ENCODE measurements at regions not wholly inside any gene's neighbourhood (a gene's known extent, or its start where the extent isn't known, plus 50 kb on each side); places are given as distances from the start of the nearest gene placed in this dataset.

GRCh38 chr5:2829239-2829638 lies 77.8 kb upstream of the IRX2 start:
- no peaks in the 10 kb centered on the region for H3K79me2 ChIP-seq (ENCODE audit: control insufficient read depth, insufficient read depth, low read length)
- CTCF ChIA-PET: no interaction called here
- no peak for DNase-seq
- H3K27me3 ChIP-seq (replicated peaks in 1 of 4; ENCODE audit: control extremely low read depth in 1 of 4, control insufficient read depth in 3 of 4, insufficient read depth in 4 of 4, low read length in 3 of 4): no peaks in the 10 kb centered on the region
- peaks cover 0 to 13% (median 0%) of the 10 kb centered on the region in 3 donors for H3K9me3 ChIP-seq (ENCODE audit: control extremely low read depth in 1 of 3, control insufficient read depth in 2 of 3, insufficient read depth in 1 of 3, low read length in 2 of 3)
- no peaks in the 10 kb centered on the region for H3K4me1 Mint-ChIP-seq
- no peak overlapping the region for H2AFZ ChIP-seq (ENCODE audit: insufficient read depth, low read depth, low read length, poor library complexity, severe bottlenecking)
- no peak overlapping the region for H3K4me2 ChIP-seq (replicated peaks; ENCODE audit: low read depth, low read length, poor library complexity, severe bottlenecking)
- H3K27ac Mint-ChIP-seq: no peak overlapping the region
- TF ChIP-seq, protein P1, sequence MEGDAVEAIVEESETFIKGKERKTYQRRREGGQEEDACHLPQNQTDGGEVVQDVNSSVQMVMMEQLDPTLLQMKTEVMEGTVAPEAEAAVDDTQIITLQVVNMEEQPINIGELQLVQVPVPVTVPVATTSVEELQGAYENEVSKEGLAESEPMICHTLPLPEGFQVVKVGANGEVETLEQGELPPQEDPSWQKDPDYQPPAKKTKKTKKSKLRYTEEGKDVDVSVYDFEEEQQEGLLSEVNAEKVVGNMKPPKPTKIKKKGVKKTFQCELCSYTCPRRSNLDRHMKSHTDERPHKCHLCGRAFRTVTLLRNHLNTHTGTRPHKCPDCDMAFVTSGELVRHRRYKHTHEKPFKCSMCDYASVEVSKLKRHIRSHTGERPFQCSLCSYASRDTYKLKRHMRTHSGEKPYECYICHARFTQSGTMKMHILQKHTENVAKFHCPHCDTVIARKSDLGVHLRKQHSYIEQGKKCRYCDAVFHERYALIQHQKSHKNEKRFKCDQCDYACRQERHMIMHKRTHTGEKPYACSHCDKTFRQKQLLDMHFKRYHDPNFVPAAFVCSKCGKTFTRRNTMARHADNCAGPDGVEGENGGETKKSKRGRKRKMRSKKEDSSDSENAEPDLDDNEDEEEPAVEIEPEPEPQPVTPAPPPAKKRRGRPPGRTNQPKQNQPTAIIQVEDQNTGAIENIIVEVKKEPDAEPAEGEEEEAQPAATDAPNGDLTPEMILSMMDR (IDR thresholded peaks at IDR 0.05): no peak
- H4K20me1 ChIP-seq (ENCODE audit: control insufficient read depth, insufficient read depth, low read length, poor library complexity, severe bottlenecking): no peaks in the 10 kb centered on the region
- H3K27me3 Mint-ChIP-seq: no peaks in the 10 kb centered on the region
- H3K4me1 ChIP-seq (ENCODE audit: control insufficient read depth in 2 of 2, insufficient read depth in 2 of 2, low read length in 2 of 2): no peaks in the 10 kb centered on the region
- peaks cover 6% of the 10 kb centered on the region for H3K9me3 Mint-ChIP-seq (ENCODE audit: insufficient read depth)
- no peak overlapping the region for H3K27ac ChIP-seq (ENCODE audit: low read length in 2 of 2)
- ATAC-seq (ENCODE audit: low read depth): no peak
- H3K9ac ChIP-seq (ENCODE audit: low read length): no peak overlapping the region
- H3K4me3 ChIP-seq (ENCODE audit: control extremely low read depth in 1 of 5, extremely low read depth in 1 of 5, insufficient read depth in 1 of 5, low read depth in 2 of 5, low read length in 4 of 5): no peak overlapping the region
- intact Hi-C loops (cut with micrococcal nuclease): no loop called here
- H3K4me3 Mint-ChIP-seq: no peak overlapping the region
- WGBS (ENCODE audit: insufficient coverage): 40% methylated on average over 1 of the region's 4 CpGs
- POLR2A ChIA-PET: no interaction called here
- H3K36me3 ChIP-seq (replicated peaks in 1 of 2; ENCODE audit: control extremely low read depth in 1 of 2, control insufficient read depth in 1 of 2, extremely low read depth in 1 of 2, insufficient read depth in 2 of 2, low read length in 1 of 2): no peaks in the 10 kb centered on the region

- H3K27me3 Mint-ChIP-seq: no peaks in the 10 kb centered on the region
- TF ChIP-seq, protein P1 (IDR thresholded peaks at IDR 0.05): no peak
- TF ChIP-seq EZH2 (IDR thresholded peaks at IDR 0.05; ENCODE audit: borderline replicate concordance, insufficient read depth, low read depth, low read length, poor library complexity, severe bottlenecking): no peak
- no peak overlapping the region for H3K27ac Mint-ChIP-seq
- no peaks in the 10 kb centered on the region for H3K36me3 ChIP-seq (replicated peaks in 1 of 2; ENCODE audit: control extremely low read depth in 1 of 2, control insufficient read depth in 1 of 2, extremely low read depth in 1 of 2, insufficient read depth in 2 of 2, low read length in 1 of 2)
- no peaks in the 10 kb centered on the region for H3K4me1 Mint-ChIP-seq
- no peaks in the 10 kb centered on the region for H4K20me1 ChIP-seq (ENCODE audit: control insufficient read depth, insufficient read depth, low read length, poor library complexity, severe bottlenecking)
- ChIA-PET CTCF (no interaction called here), POLR2A (no interaction called here)
- intact Hi-C loops (cut with micrococcal nuclease): no loop called here
- no peak overlapping the region for H3K4me3 Mint-ChIP-seq
- H3K9ac ChIP-seq (ENCODE audit: low read length): no peak overlapping the region
- ATAC-seq (ENCODE audit: low read depth) (no peak), DNase-seq (no peak)
- WGBS (ENCODE audit: insufficient coverage): 83% methylated on average over 7 of the region's 7 CpGs
- H3K4me1 ChIP-seq (ENCODE audit: control insufficient read depth in 2 of 2, insufficient read depth in 2 of 2, low read length in 2 of 2): no peaks in the 10 kb centered on the region
- H3K9me3 ChIP-seq (ENCODE audit: control extremely low read depth in 1 of 3, control insufficient read depth in 2 of 3, insufficient read depth in 1 of 3, low read length in 2 of 3): peaks cover 0 to 25% (median 0%) of the 10 kb centered on the region in 3 donors
- peaks cover 7% of the 10 kb centered on the region for H3K9me3 Mint-ChIP-seq (ENCODE audit: insufficient read depth)
- no peak overlapping the region for H3K4me3 ChIP-seq (ENCODE audit: control extremely low read depth in 1 of 5, extremely low read depth in 1 of 5, insufficient read depth in 1 of 5, low read depth in 2 of 5, low read length in 4 of 5)
- H3K79me2 ChIP-seq (ENCODE audit: control insufficient read depth, insufficient read depth, low read length): no peaks in the 10 kb centered on the region
- H2AFZ ChIP-seq (ENCODE audit: insufficient read depth, low read depth, low read length, poor library complexity, severe bottlenecking): no peak overlapping the region
- H3K4me2 ChIP-seq (replicated peaks; ENCODE audit: low read depth, low read length, poor library complexity, severe bottlenecking): no peak overlapping the region
- no peaks in the 10 kb centered on the region for H3K27me3 ChIP-seq (replicated peaks in 1 of 4; ENCODE audit: control extremely low read depth in 1 of 4, control insufficient read depth in 3 of 4, insufficient read depth in 4 of 4, low read length in 3 of 4)
- H3K27ac ChIP-seq (ENCODE audit: low read length in 2 of 2): no peak overlapping the region
Measured at GRCh38 chr5:2818936-2819335, 67.5 kb upstream of the IRX2 start.
